ENCODE measurements at regions not wholly inside any gene's neighbourhood (a gene's known extent, or its start where the extent isn't known, plus 50 kb on each side); places are given as distances from the start of the nearest gene placed in this dataset.
A peak's percentile ranks its signal among the peaks of the same experiment; 100 is the strongest.

GRCh38 chr5:13498279-13498678 is 446.2 kb downstream of the DNAH5 start:
- H3K4me3 Mint-ChIP-seq (ENCODE audit: unreplicated experiment): no peak overlapping the region
- H3K27ac Mint-ChIP-seq (ENCODE audit: low read depth, unreplicated experiment): no peak overlapping the region
- no peak for TF ChIP-seq CTCF (IDR thresholded peaks at IDR 0.05; ENCODE audit: unreplicated experiment)
- no peaks in the 10 kb centered on the region for H3K27me3 Mint-ChIP-seq (ENCODE audit: insufficient read depth, unreplicated experiment)
- ChIA-PET CTCF (interaction anchor here (1.7 kb wide), 1 partner anchor 19 kb away, joined by 7 read pairs; no protein-coding TSS in a partner anchor), POLR2A (no interaction called here)
- H3K36me3 Mint-ChIP-seq (ENCODE audit: insufficient read depth, unreplicated experiment): no peaks in the 10 kb centered on the region
- BruUV-seq (replicated peaks): no TSS peak
- intact Hi-C loops (cut with micrococcal nuclease): no loop called here
- no peaks in the 10 kb centered on the region for H3K9me3 Mint-ChIP-seq (ENCODE audit: unreplicated experiment)
- H3K4me1 Mint-ChIP-seq (ENCODE audit: insufficient read depth, unreplicated experiment): no peaks in the 10 kb centered on the region
- DNase-seq (ENCODE audit: unreplicated experiment): no peak

- no peak for DNase-seq (ENCODE audit: unreplicated experiment)
- no TSS peak for BruUV-seq (replicated peaks)
- no peaks in the 10 kb centered on the region for H3K9me3 Mint-ChIP-seq (ENCODE audit: unreplicated experiment)
- H3K36me3 Mint-ChIP-seq (ENCODE audit: insufficient read depth, unreplicated experiment): peaks cover 5% of the 10 kb centered on the region
- H3K27ac Mint-ChIP-seq (ENCODE audit: low read depth, unreplicated experiment): no peak overlapping the region
- TF ChIP-seq CTCF (IDR thresholded peaks at IDR 0.05; ENCODE audit: unreplicated experiment): no peak
- no peaks in the 10 kb centered on the region for H3K4me1 Mint-ChIP-seq (ENCODE audit: insufficient read depth, unreplicated experiment)
- POLR2A ChIA-PET: interaction anchor here (0.6 kb wide), 1 partner anchor 1214 kb away, joined by 3 read pairs; no protein-coding TSS in a partner anchor
- intact Hi-C loops (cut with micrococcal nuclease): no loop called here
- CTCF ChIA-PET: interaction anchor here (7.1 kb wide), 1 partner anchor 9 kb away, joined by 55 read pairs; no protein-coding TSS in a partner anchor
- no peak overlapping the region for H3K4me3 Mint-ChIP-seq (ENCODE audit: unreplicated experiment)
- no peaks in the 10 kb centered on the region for H3K27me3 Mint-ChIP-seq (ENCODE audit: insufficient read depth, unreplicated experiment)
These were observed 456.1 kb downstream of the DNAH5 start for GRCh38 chr5:13488254-13488931.

- H3K27me3 Mint-ChIP-seq (ENCODE audit: insufficient read depth, unreplicated experiment): no peaks in the 10 kb centered on the region
- no peak for DNase-seq (ENCODE audit: unreplicated experiment)
- H3K4me3 Mint-ChIP-seq (ENCODE audit: unreplicated experiment): no peak overlapping the region
- H3K9me3 Mint-ChIP-seq (ENCODE audit: unreplicated experiment): no peaks in the 10 kb centered on the region
- H3K36me3 Mint-ChIP-seq (ENCODE audit: insufficient read depth, unreplicated experiment): no peaks in the 10 kb centered on the region
- no peak overlapping the region for H3K27ac Mint-ChIP-seq (ENCODE audit: low read depth, unreplicated experiment)
- ChIA-PET CTCF (interaction anchor here (0.5 to 3.6 kb wide), 6 partner anchors 9 to 1457 kb away, joined by 3 to 55 read pairs (median 4); no protein-coding TSS in a partner anchor), POLR2A (no interaction called here)
- H3K4me1 Mint-ChIP-seq (ENCODE audit: insufficient read depth, unreplicated experiment): peaks cover 11% of the 10 kb centered on the region
- intact Hi-C loops (cut with micrococcal nuclease): no loop called here
- BruUV-seq (replicated peaks): no TSS peak
- no peak for TF ChIP-seq CTCF (IDR thresholded peaks at IDR 0.05; ENCODE audit: unreplicated experiment)
These were observed 463.7 kb downstream of the DNAH5 start for GRCh38 chr5:13480834-13481233.

GRCh38 chr5:13478831-13479465 is 465.5 kb downstream of the DNAH5 start:
- intact Hi-C loops (cut with micrococcal nuclease): loop anchor here (1.0 to 10.0 kb wide), 7 partner anchors 186 to 1862 kb away; no protein-coding TSS in a partner anchor
- peak; percentile 80 for DNase-seq (ENCODE audit: unreplicated experiment)

More at GRCh38 chr5:13478831-13479465, 465.5 kb downstream of the DNAH5 start:
- BruUV-seq (replicated peaks): no TSS peak
- Mint-ChIP-seq H3K36me3 (ENCODE audit: insufficient read depth, unreplicated experiment) (no peaks in the 10 kb centered on the region), H3K27me3 (ENCODE audit: insufficient read depth, unreplicated experiment) (no peaks in the 10 kb centered on the region), H3K27ac (ENCODE audit: low read depth, unreplicated experiment) (no peak overlapping the region), H3K9me3 (ENCODE audit: unreplicated experiment) (no peaks in the 10 kb centered on the region), H3K4me3 (ENCODE audit: unreplicated experiment) (no peak overlapping the region), H3K4me1 (ENCODE audit: insufficient read depth, unreplicated experiment) (peaks cover 11% of the 10 kb centered on the region)
- POLR2A ChIA-PET: no interaction called here
- CTCF ChIA-PET: interaction anchor here (0.6 to 3.6 kb wide), 69 partner anchors 8 to 1752 kb away, joined by 3 to 55 read pairs (median 4); partner anchors contain the start of gene CTNND2
- TF ChIP-seq CTCF (IDR thresholded peaks at IDR 0.05; ENCODE audit: unreplicated experiment): peak; percentile 77

All from MCF 10A (cell line).